Ishikawa (cell line): ENCODE measurements at regions not wholly inside any gene's neighbourhood (a gene's known extent, or its start where the extent isn't known, plus 50 kb on each side); places are given as distances from the start of the nearest gene placed in this dataset.

Experiments used
- CEBPB ChIP-seq: IDR thresholded peaks from 2 replicates; pipeline ENCODE4 v1.6.1; 2012
- CREB1 ChIP-seq: IDR thresholded peaks from 2 replicates; pipeline ENCODE4 v1.6.1; 2012; ENCODE audit warnings: low read depth
- EGR1 ChIP-seq: IDR thresholded peaks from 2 replicates; pipeline ENCODE4 v1.6.1; 2012
- EP300 ChIP-seq: IDR thresholded peaks from 2 replicates; pipeline ENCODE4 v1.6.1; 2012; ENCODE audit warnings: borderline replicate concordance
- FOXM1 ChIP-seq: IDR thresholded peaks from 2 replicates; pipeline ENCODE4 v1.6.1; 2012; ENCODE audit warnings: low read depth, borderline replicate concordance
- MAX ChIP-seq: IDR thresholded peaks from 2 replicates; pipeline ENCODE4 v1.6.1; 2012
- NFIC ChIP-seq: IDR thresholded peaks from 2 replicates; pipeline ENCODE4 v1.6.1; 2012
- RAD21 ChIP-seq: IDR thresholded peaks from 2 replicates; pipeline ENCODE4 v1.6.1; 2012; ENCODE audit warnings: low read depth
- TAF1 ChIP-seq: IDR thresholded peaks from 2 replicates; pipeline ENCODE4 v1.6.1; 2012; ENCODE audit warnings: low read depth, mild to moderate bottlenecking
- TCF12 ChIP-seq: IDR thresholded peaks from 2 replicates; pipeline ENCODE4 v1.6.1; 2012; ENCODE audit warnings: low read depth
- TEAD4 ChIP-seq: IDR thresholded peaks from 2 replicates; pipeline ENCODE4 v1.6.1; 2012
- YY1 ChIP-seq: IDR thresholded peaks from 2 replicates; pipeline ENCODE4 v1.6.1; 2012; ENCODE audit warnings: low read depth
- ZBTB7A ChIP-seq: IDR thresholded peaks from 2 replicates; pipeline ENCODE4 v1.6.1; 2012; ENCODE audit warnings: low read depth
- TF ChIP-seq, protein P1 (sequence below): IDR thresholded peaks from 2 replicates; pipeline ENCODE4 v1.6.1; 2012; ENCODE audit warnings: low read depth, mild to moderate bottlenecking

- TF ChIP-seq, protein P1, sequence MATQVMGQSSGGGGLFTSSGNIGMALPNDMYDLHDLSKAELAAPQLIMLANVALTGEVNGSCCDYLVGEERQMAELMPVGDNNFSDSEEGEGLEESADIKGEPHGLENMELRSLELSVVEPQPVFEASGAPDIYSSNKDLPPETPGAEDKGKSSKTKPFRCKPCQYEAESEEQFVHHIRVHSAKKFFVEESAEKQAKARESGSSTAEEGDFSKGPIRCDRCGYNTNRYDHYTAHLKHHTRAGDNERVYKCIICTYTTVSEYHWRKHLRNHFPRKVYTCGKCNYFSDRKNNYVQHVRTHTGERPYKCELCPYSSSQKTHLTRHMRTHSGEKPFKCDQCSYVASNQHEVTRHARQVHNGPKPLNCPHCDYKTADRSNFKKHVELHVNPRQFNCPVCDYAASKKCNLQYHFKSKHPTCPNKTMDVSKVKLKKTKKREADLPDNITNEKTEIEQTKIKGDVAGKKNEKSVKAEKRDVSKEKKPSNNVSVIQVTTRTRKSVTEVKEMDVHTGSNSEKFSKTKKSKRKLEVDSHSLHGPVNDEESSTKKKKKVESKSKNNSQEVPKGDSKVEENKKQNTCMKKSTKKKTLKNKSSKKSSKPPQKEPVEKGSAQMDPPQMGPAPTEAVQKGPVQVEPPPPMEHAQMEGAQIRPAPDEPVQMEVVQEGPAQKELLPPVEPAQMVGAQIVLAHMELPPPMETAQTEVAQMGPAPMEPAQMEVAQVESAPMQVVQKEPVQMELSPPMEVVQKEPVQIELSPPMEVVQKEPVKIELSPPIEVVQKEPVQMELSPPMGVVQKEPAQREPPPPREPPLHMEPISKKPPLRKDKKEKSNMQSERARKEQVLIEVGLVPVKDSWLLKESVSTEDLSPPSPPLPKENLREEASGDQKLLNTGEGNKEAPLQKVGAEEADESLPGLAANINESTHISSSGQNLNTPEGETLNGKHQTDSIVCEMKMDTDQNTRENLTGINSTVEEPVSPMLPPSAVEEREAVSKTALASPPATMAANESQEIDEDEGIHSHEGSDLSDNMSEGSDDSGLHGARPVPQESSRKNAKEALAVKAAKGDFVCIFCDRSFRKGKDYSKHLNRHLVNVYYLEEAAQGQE: no peak
- TF ChIP-seq EGR1: no peak
- TF ChIP-seq FOXM1: no peak
- no peak for TF ChIP-seq CEBPB
- TF ChIP-seq TCF12: no peak
- no peak for TF ChIP-seq NFIC
- TF ChIP-seq TAF1: no peak
- no peak for TF ChIP-seq TEAD4
- no peak for TF ChIP-seq RAD21
- TF ChIP-seq ZBTB7A: no peak
- no peak for TF ChIP-seq MAX
- no peak for TF ChIP-seq YY1
- TF ChIP-seq EP300: no peak
- no peak for TF ChIP-seq CREB1
Observed at GRCh38 chr11:96635655-96636054, 245.8 kb downstream of the JRKL start.
